ENCODE measurements at regions not wholly inside any gene's neighbourhood (a gene's known extent, or its start where the extent isn't known, plus 50 kb on each side); places are given as distances from the start of the nearest gene placed in this dataset.

GRCh38 chr5:44187973-44188372 is 201.2 kb downstream of the FGF10 start:
- H3K36me3 ChIP-seq: no peaks in the 10 kb centered on the region
- no peak overlapping the region for H3K4me3 ChIP-seq
- TF ChIP-seq POLR2A (IDR thresholded peaks at IDR 0.05) (no peak), POLR2AphosphoS5 (IDR thresholded peaks at IDR 0.05) (no peak), EP300 (IDR thresholded peaks at IDR 0.05) (no peak)
- TF ChIP-seq, protein P1, sequence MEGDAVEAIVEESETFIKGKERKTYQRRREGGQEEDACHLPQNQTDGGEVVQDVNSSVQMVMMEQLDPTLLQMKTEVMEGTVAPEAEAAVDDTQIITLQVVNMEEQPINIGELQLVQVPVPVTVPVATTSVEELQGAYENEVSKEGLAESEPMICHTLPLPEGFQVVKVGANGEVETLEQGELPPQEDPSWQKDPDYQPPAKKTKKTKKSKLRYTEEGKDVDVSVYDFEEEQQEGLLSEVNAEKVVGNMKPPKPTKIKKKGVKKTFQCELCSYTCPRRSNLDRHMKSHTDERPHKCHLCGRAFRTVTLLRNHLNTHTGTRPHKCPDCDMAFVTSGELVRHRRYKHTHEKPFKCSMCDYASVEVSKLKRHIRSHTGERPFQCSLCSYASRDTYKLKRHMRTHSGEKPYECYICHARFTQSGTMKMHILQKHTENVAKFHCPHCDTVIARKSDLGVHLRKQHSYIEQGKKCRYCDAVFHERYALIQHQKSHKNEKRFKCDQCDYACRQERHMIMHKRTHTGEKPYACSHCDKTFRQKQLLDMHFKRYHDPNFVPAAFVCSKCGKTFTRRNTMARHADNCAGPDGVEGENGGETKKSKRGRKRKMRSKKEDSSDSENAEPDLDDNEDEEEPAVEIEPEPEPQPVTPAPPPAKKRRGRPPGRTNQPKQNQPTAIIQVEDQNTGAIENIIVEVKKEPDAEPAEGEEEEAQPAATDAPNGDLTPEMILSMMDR (IDR thresholded peaks at IDR 0.05): no peak
- peaks cover 0 to 5% (median 2%) of the 10 kb centered on the region in 4 donors for H3K9me3 ChIP-seq
- no peak overlapping the region for H3K27ac ChIP-seq
- H3K4me1 ChIP-seq: no peaks in the 10 kb centered on the region
- DNase-seq: no peak
- intact Hi-C loops (cut with DNase I; ENCODE audit: low total_unique reads): no loop called here
- 82 to 89% (median 87%) methylated on average over 3 of the region's 3 CpGs for WGBS, 5 donors
- no peaks in the 10 kb centered on the region for H3K27me3 ChIP-seq

DNA sequence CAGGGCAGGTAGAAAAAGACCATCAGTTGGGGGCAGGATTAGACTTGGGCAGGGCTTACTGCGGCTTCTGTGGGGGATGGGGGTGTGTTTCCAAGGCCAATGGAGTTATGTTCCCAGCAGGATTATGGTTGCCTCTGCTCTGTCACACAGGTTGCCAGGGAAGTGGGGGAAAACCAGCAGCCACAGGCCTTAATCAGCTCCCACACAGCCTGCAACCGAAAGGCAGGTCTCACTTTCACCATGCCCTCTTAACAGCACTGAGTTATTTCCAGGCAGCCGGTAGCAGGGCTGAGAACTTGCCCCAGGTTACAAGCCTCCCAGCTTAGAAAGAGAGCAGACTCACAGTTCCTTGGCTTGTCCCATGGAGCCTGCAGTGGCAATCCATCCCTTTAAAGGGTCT is 205.5 kb downstream of the FGF10 start:
- no peak overlapping the region for H3K27ac ChIP-seq
- no peak for TF ChIP-seq POLR2AphosphoS5 (IDR thresholded peaks at IDR 0.05)
- no peak for TF ChIP-seq EP300 (IDR thresholded peaks at IDR 0.05)
- no peak for TF ChIP-seq POLR2A (IDR thresholded peaks at IDR 0.05)
- TF ChIP-seq, protein P1 (IDR thresholded peaks at IDR 0.05): no peak
- H3K27me3 ChIP-seq: no peaks in the 10 kb centered on the region
- no peaks in the 10 kb centered on the region for H3K36me3 ChIP-seq
- H3K4me1 ChIP-seq: no peaks in the 10 kb centered on the region
- no peak overlapping the region for H3K4me3 ChIP-seq
- peaks cover 0 to 6% (median 0%) of the 10 kb centered on the region in 4 donors for H3K9me3 ChIP-seq
- no peak for DNase-seq
- WGBS, 5 donors: 69 to 89% (median 77%) methylated on average over 3 of the region's 3 CpGs
- intact Hi-C loops (cut with DNase I; ENCODE audit: low total_unique reads): no loop called here

DNA sequence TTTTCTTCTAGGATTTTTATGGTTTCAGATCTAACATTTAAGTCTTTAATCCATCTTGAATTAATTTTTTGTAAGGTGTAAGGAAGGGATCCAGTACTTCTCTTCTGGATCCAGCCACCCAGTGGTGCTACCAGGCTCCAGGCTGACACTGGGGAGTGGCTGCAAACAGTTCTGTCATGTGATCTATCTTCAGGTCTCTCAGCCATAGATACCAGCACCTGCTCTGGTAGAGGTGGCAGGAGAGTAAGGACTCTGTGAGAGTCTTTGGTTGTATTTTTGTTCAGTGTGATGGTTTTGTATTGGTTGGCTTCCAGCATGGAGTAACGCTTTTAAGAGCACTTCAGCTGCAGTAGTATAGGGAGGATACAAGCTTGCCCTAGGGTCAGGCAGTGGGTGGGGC is 205.9 kb downstream of the FGF10 start:
- no peak for DNase-seq
- intact Hi-C loops (cut with DNase I; ENCODE audit: low total_unique reads): no loop called here
- Histone ChIP-seq H3K9me3 (peaks cover 0 to 10% (median 0%) of the 10 kb centered on the region in 4 donors), H3K4me3 (no peak overlapping the region), H3K4me1 (no peaks in the 10 kb centered on the region), H3K27ac (no peak overlapping the region), H3K36me3 (no peaks in the 10 kb centered on the region), H3K27me3 (no peaks in the 10 kb centered on the region)
- TF ChIP-seq POLR2AphosphoS5 (IDR thresholded peaks at IDR 0.05): no peak
- TF ChIP-seq, protein P1 (IDR thresholded peaks at IDR 0.05): no peak
- 92 to 100% (median 94%) methylated on average over 1 of the region's 1 CpG for WGBS, 5 donors

- H3K27me3 ChIP-seq: no peaks in the 10 kb centered on the region
- H3K9me3 ChIP-seq: peaks cover 0 to 21% (median 3%) of the 10 kb centered on the region in 4 donors
- no peak for TF ChIP-seq POLR2A (IDR thresholded peaks at IDR 0.05)
- no peak for TF ChIP-seq POLR2AphosphoS5 (IDR thresholded peaks at IDR 0.05)
- TF ChIP-seq EP300 (IDR thresholded peaks at IDR 0.05): no peak
- TF ChIP-seq, protein P1 (IDR thresholded peaks at IDR 0.05): no peak
- no peaks in the 10 kb centered on the region for H3K4me1 ChIP-seq
- no peak overlapping the region for H3K4me3 ChIP-seq
- no peaks in the 10 kb centered on the region for H3K36me3 ChIP-seq
- no peak overlapping the region for H3K27ac ChIP-seq
- intact Hi-C loops (cut with DNase I; ENCODE audit: low total_unique reads): no loop called here
- 59 to 75% (median 62%) methylated on average over 2 of the region's 2 CpGs for WGBS, 5 donors
- DNase-seq: no peak
Observed at GRCh38 chr5:44178414-44178813, 210.8 kb downstream of the FGF10 start.

Data from stomach (tissue), 8 donors.